ENCODE measurements at regions not wholly inside any gene's neighbourhood (a gene's known extent, or its start where the extent isn't known, plus 50 kb on each side); places are given as distances from the start of the nearest gene placed in this dataset.

DNA sequence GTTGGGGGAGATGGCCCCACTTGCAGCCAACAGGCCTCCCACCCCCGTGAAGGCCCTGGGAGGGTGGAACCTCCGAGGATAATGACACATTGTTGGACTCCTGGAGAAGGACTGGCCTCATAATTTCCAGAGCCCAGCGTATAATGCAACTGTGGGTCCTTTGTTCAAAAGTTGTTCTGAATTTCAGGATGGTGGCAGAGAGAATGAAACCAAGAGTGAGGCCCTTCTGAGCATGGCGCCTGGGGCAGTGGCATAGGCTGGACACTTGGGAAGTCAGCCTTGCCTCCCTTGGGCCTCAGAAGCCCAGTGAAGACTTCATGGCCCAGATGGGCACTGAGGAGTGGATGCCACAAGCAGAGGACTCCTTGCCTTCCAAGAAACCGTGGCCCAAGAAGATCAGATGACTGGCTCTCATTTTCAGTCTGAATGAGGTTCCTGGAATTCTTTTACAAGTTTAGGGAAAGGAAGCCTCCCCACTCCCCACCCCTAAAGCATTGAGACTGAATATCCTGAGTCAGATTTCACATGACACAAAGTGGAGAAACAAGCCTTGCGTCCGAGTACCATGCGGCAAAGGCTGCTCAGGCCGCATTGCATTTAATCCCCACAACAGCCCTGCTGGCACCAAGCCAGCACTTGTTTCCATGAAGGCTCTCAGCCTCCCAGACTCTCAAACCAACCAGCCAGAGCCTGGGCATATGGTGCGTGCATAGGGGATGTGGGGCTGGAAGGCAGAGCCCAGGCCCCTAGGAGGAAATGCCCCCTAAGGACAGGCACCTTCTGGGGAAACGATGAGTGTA is 96.7 kb upstream of the SMIM23 start:
- TF ChIP-seq, protein P1, sequence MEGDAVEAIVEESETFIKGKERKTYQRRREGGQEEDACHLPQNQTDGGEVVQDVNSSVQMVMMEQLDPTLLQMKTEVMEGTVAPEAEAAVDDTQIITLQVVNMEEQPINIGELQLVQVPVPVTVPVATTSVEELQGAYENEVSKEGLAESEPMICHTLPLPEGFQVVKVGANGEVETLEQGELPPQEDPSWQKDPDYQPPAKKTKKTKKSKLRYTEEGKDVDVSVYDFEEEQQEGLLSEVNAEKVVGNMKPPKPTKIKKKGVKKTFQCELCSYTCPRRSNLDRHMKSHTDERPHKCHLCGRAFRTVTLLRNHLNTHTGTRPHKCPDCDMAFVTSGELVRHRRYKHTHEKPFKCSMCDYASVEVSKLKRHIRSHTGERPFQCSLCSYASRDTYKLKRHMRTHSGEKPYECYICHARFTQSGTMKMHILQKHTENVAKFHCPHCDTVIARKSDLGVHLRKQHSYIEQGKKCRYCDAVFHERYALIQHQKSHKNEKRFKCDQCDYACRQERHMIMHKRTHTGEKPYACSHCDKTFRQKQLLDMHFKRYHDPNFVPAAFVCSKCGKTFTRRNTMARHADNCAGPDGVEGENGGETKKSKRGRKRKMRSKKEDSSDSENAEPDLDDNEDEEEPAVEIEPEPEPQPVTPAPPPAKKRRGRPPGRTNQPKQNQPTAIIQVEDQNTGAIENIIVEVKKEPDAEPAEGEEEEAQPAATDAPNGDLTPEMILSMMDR (IDR thresholded peaks at IDR 0.05) = no peak
- no peak for TF ChIP-seq EP300 (IDR thresholded peaks at IDR 0.05)
- TF ChIP-seq POLR2AphosphoS5 (IDR thresholded peaks at IDR 0.05) = no peak

Data from suprapubic skin (tissue), 4 donors.